ENCODE measurements at regions not wholly inside any gene's neighbourhood (a gene's known extent, or its start where the extent isn't known, plus 50 kb on each side); places are given as distances from the start of the nearest gene placed in this dataset.

- no peak for TF ChIP-seq CTCF (IDR thresholded peaks at IDR 0.05)
- no peak for TF ChIP-seq POLR2A (IDR thresholded peaks at IDR 0.05)
- WGBS, 2 donors = 73 to 76% methylated on average over 6 of the region's 6 CpGs
These were observed 2324.1 kb downstream of the MAT2B start for GRCh38 chr5:165829504-165829903.

GRCh38 chr5:165834891-165835290, 2329.5 kb downstream of the MAT2B start:
- no peak for TF ChIP-seq POLR2A (IDR thresholded peaks at IDR 0.05)
- no peak for TF ChIP-seq CTCF (IDR thresholded peaks at IDR 0.05)
- H3K27ac ChIP-seq = no peak overlapping the region
- H3K4me1 ChIP-seq = no peaks in the 10 kb centered on the region
- no peaks in the 10 kb centered on the region for H3K27me3 ChIP-seq
- intact Hi-C loops (cut with DNase I) = no loop called here
- no peak overlapping the region for H3K4me3 ChIP-seq (replicated peaks in 1 of 3)
- no peaks in the 10 kb centered on the region for H3K9me3 ChIP-seq
- no peak for DNase-seq
- WGBS, 2 donors = 63 to 71% methylated on average over 4 of the region's 4 CpGs
- H3K36me3 ChIP-seq = no peaks in the 10 kb centered on the region

More at GRCh38 chr5:165829504-165829903, 2324.1 kb downstream of the MAT2B start:
- no peak for DNase-seq
- Histone ChIP-seq H3K27me3 (no peaks in the 10 kb centered on the region), H3K9me3 (no peaks in the 10 kb centered on the region), H3K36me3 (no peaks in the 10 kb centered on the region), H3K4me1 (no peaks in the 10 kb centered on the region), H3K27ac (no peak overlapping the region), H3K4me3 (replicated peaks in 1 of 3) (no peak overlapping the region)
- intact Hi-C loops (cut with DNase I) = no loop called here

- TF ChIP-seq POLR2A (IDR thresholded peaks at IDR 0.05) = no peak
- no peak for TF ChIP-seq CTCF (IDR thresholded peaks at IDR 0.05)
- intact Hi-C loops (cut with DNase I) = no loop called here
- no peaks in the 10 kb centered on the region for H3K4me1 ChIP-seq
- no peaks in the 10 kb centered on the region for H3K27me3 ChIP-seq
- no peak overlapping the region for H3K4me3 ChIP-seq (replicated peaks in 1 of 3)
- 81 to 93% methylated on average over 1 of the region's 1 CpG for WGBS, 2 donors
- H3K36me3 ChIP-seq = no peaks in the 10 kb centered on the region
- DNase-seq = no peak
- no peaks in the 10 kb centered on the region for H3K9me3 ChIP-seq
- no peak overlapping the region for H3K27ac ChIP-seq
These were observed 2330.6 kb downstream of the MAT2B start for GRCh38 chr5:165836046-165836445.

GRCh38 chr5:165837286-165837685, 2331.9 kb downstream of the MAT2B start:
- no peak for TF ChIP-seq POLR2A (IDR thresholded peaks at IDR 0.05)
- no peak for TF ChIP-seq CTCF (IDR thresholded peaks at IDR 0.05)

GRCh38 chr5:165844571-165844970, 2339.2 kb downstream of the MAT2B start:
- H3K9me3 ChIP-seq = no peaks in the 10 kb centered on the region
- H3K27me3 ChIP-seq = no peaks in the 10 kb centered on the region
- H3K4me1 ChIP-seq = no peaks in the 10 kb centered on the region
- no peak overlapping the region for H3K27ac ChIP-seq
- DNase-seq = no peak
- H3K36me3 ChIP-seq = no peaks in the 10 kb centered on the region
- TF ChIP-seq POLR2A (IDR thresholded peaks at IDR 0.05) (no peak), CTCF (IDR thresholded peaks at IDR 0.05) (no peak)
- 90 to 93% methylated on average over 5 of the region's 5 CpGs for WGBS, 2 donors
- no peak overlapping the region for H3K4me3 ChIP-seq (replicated peaks in 1 of 3)
- intact Hi-C loops (cut with DNase I) = no loop called here

More at GRCh38 chr5:165837286-165837685, 2331.9 kb downstream of the MAT2B start:
- Histone ChIP-seq H3K36me3 (no peaks in the 10 kb centered on the region), H3K27me3 (no peaks in the 10 kb centered on the region), H3K4me1 (no peaks in the 10 kb centered on the region), H3K4me3 (replicated peaks in 1 of 3) (no peak overlapping the region), H3K9me3 (no peaks in the 10 kb centered on the region), H3K27ac (no peak overlapping the region)
- DNase-seq = no peak
- intact Hi-C loops (cut with DNase I) = no loop called here
- 65 to 69% methylated on average over 2 of the region's 2 CpGs for WGBS, 2 donors

Data from thyroid gland (tissue), 4 donors.